Activated T-helper 1 cell treated with anti-CD3 and anti-CD28 coated beads, Interleukin-12 subunit alpha, Interleukin-12 subunit beta, Interleukin-2, Interleukin-4 antibody, amounts not matched to agents 30 ng/mL and 10 ng/mL and 1 ng/mL, durations not matched to agents 14 hours and 24 hours and 36 hours (primary cell): ENCODE measurements at regions not wholly inside any gene's neighbourhood (a gene's known extent, or its start where the extent isn't known, plus 50 kb on each side); places are given as distances from the start of the nearest gene placed in this dataset.

ENCODE experiments used
- DNase-seq: peaks from one replicate; pipeline ENCODE4 v3.0.0; 2021; ENCODE audit warnings: low spot score
- H3K27ac Mint-ChIP-seq: one replicate; pipeline ENCODE4 v1.8.0; 2021; ENCODE audit warnings: mild to moderate bottlenecking, mixed read lengths
- H3K27me3 Mint-ChIP-seq: one replicate; pipeline ENCODE4 v1.8.0; 2022; ENCODE audit warnings: mild to moderate bottlenecking, moderate library complexity, mixed read lengths; ENCODE audit not compliant: insufficient read depth
- H3K36me3 Mint-ChIP-seq: one replicate; pipeline ENCODE4 v1.8.0; 2021; ENCODE audit warnings: low read depth, mixed read lengths
- H3K4me1 Mint-ChIP-seq: one replicate; pipeline ENCODE4 v1.8.0; 2021; ENCODE audit warnings: low read depth, mixed read lengths
- H3K4me3 Mint-ChIP-seq: one replicate; pipeline ENCODE4 v1.8.0; 2021; ENCODE audit warnings: mild to moderate bottlenecking, moderate library complexity, mixed read lengths
- H3K9me3 Mint-ChIP-seq: one replicate; pipeline ENCODE4 v1.8.0; 2021; ENCODE audit warnings: mixed read lengths
- intact Hi-C: fragments of 100-400 bp; cut with micrococcal nuclease; formaldehyde crosslinking; loops from one replicate; pipeline ENCODE4 v1.15.1; 2024

GRCh38 chr3:99396651-99397275, 241.6 kb upstream of the COL8A1 start:
- Mint-ChIP-seq H3K36me3 (no peaks in the 10 kb centered on the region), H3K4me3 (no peak overlapping the region), H3K9me3 (peaks cover 24% of the 10 kb centered on the region), H3K4me1 (no peaks in the 10 kb centered on the region), H3K27me3 (no peaks in the 10 kb centered on the region), H3K27ac (no peak overlapping the region)
- intact Hi-C loops: no loop called here
- DNase-seq: no peak

GRCh38 chr3:99394831-99395778, 243.3 kb upstream of the COL8A1 start:
- Mint-ChIP-seq H3K4me1 (no peaks in the 10 kb centered on the region), H3K9me3 (peaks cover 21% of the 10 kb centered on the region), H3K27ac (no peak overlapping the region), H3K27me3 (no peaks in the 10 kb centered on the region), H3K4me3 (no peak overlapping the region), H3K36me3 (no peaks in the 10 kb centered on the region)
- no peak for DNase-seq
- intact Hi-C loops: no loop called here

GRCh38 chr3:99393961-99394360, 244.4 kb upstream of the COL8A1 start:
- H3K36me3 Mint-ChIP-seq: no peaks in the 10 kb centered on the region
- DNase-seq: no peak
- intact Hi-C loops: no loop called here
- H3K27me3 Mint-ChIP-seq: no peaks in the 10 kb centered on the region
- peaks cover 15% of the 10 kb centered on the region for H3K9me3 Mint-ChIP-seq
- H3K4me1 Mint-ChIP-seq: no peaks in the 10 kb centered on the region
- no peak overlapping the region for H3K4me3 Mint-ChIP-seq
- no peak overlapping the region for H3K27ac Mint-ChIP-seq

GRCh38 chr3:99388780-99389179, 249.6 kb upstream of the COL8A1 start:
- no peaks in the 10 kb centered on the region for H3K36me3 Mint-ChIP-seq
- intact Hi-C loops: no loop called here
- H3K9me3 Mint-ChIP-seq: no peaks in the 10 kb centered on the region
- H3K4me3 Mint-ChIP-seq: no peak overlapping the region
- H3K27ac Mint-ChIP-seq: no peak overlapping the region
- no peaks in the 10 kb centered on the region for H3K4me1 Mint-ChIP-seq
- DNase-seq: no peak
- H3K27me3 Mint-ChIP-seq: no peaks in the 10 kb centered on the region

- no peak overlapping the region for H3K27ac Mint-ChIP-seq
- H3K27me3 Mint-ChIP-seq: no peaks in the 10 kb centered on the region
- H3K4me3 Mint-ChIP-seq: no peak overlapping the region
- no peaks in the 10 kb centered on the region for H3K9me3 Mint-ChIP-seq
- no peak for DNase-seq
- no peaks in the 10 kb centered on the region for H3K4me1 Mint-ChIP-seq
- H3K36me3 Mint-ChIP-seq: no peaks in the 10 kb centered on the region
- intact Hi-C loops: no loop called here
Observed at GRCh38 chr3:99384596-99384995, 253.8 kb upstream of the COL8A1 start.

GRCh38 chr3:99376926-99377325, 261.5 kb upstream of the COL8A1 start:
- H3K9me3 Mint-ChIP-seq: no peaks in the 10 kb centered on the region

GRCh38 chr3:99373846-99374210, 264.6 kb upstream of the COL8A1 start:
- Mint-ChIP-seq H3K9me3 (no peaks in the 10 kb centered on the region), H3K4me1 (no peaks in the 10 kb centered on the region), H3K4me3 (no peak overlapping the region), H3K27me3 (no peaks in the 10 kb centered on the region), H3K27ac (no peak overlapping the region), H3K36me3 (no peaks in the 10 kb centered on the region)
- no peak for DNase-seq
- intact Hi-C loops: no loop called here

More at GRCh38 chr3:99376926-99377325, 261.5 kb upstream of the COL8A1 start:
- DNase-seq: no peak
- intact Hi-C loops: no loop called here
- Mint-ChIP-seq H3K27ac (no peak overlapping the region), H3K27me3 (no peaks in the 10 kb centered on the region), H3K36me3 (no peaks in the 10 kb centered on the region), H3K4me3 (no peak overlapping the region), H3K4me1 (no peaks in the 10 kb centered on the region)

GRCh38 chr3:99373088-99373845, 265.1 kb upstream of the COL8A1 start:
- H3K27me3 Mint-ChIP-seq: no peaks in the 10 kb centered on the region
- H3K4me3 Mint-ChIP-seq: no peak overlapping the region
- intact Hi-C loops: no loop called here
- H3K9me3 Mint-ChIP-seq: no peaks in the 10 kb centered on the region
- no peak for DNase-seq
- no peaks in the 10 kb centered on the region for H3K36me3 Mint-ChIP-seq
- H3K27ac Mint-ChIP-seq: no peak overlapping the region
- H3K4me1 Mint-ChIP-seq: no peaks in the 10 kb centered on the region

GRCh38 chr3:99366663-99367429, 271.5 kb upstream of the COL8A1 start:
- no peaks in the 10 kb centered on the region for H3K4me1 Mint-ChIP-seq
- no peak overlapping the region for H3K4me3 Mint-ChIP-seq
- intact Hi-C loops: no loop called here
- DNase-seq: no peak
- no peaks in the 10 kb centered on the region for H3K9me3 Mint-ChIP-seq
- H3K36me3 Mint-ChIP-seq: no peaks in the 10 kb centered on the region
- H3K27ac Mint-ChIP-seq: no peak overlapping the region
- H3K27me3 Mint-ChIP-seq: no peaks in the 10 kb centered on the region

GRCh38 chr3:99365979-99366378, 272.4 kb upstream of the COL8A1 start:
- no peak for DNase-seq
- H3K27me3 Mint-ChIP-seq: no peaks in the 10 kb centered on the region

GRCh38 chr3:99365396-99365795, 273.0 kb upstream of the COL8A1 start:
- H3K4me1 Mint-ChIP-seq: no peaks in the 10 kb centered on the region
- H3K27ac Mint-ChIP-seq: no peak overlapping the region
- intact Hi-C loops: no loop called here
- H3K36me3 Mint-ChIP-seq: no peaks in the 10 kb centered on the region
- H3K27me3 Mint-ChIP-seq: no peaks in the 10 kb centered on the region
- H3K9me3 Mint-ChIP-seq: no peaks in the 10 kb centered on the region
- DNase-seq: no peak
- no peak overlapping the region for H3K4me3 Mint-ChIP-seq

More at GRCh38 chr3:99365979-99366378, 272.4 kb upstream of the COL8A1 start:
- no peaks in the 10 kb centered on the region for H3K4me1 Mint-ChIP-seq
- H3K27ac Mint-ChIP-seq: no peak overlapping the region
- no peaks in the 10 kb centered on the region for H3K9me3 Mint-ChIP-seq
- intact Hi-C loops: no loop called here
- no peak overlapping the region for H3K4me3 Mint-ChIP-seq
- H3K36me3 Mint-ChIP-seq: no peaks in the 10 kb centered on the region

GRCh38 chr3:99357131-99357530, 281.3 kb upstream of the COL8A1 start:
- Mint-ChIP-seq H3K4me3 (no peak overlapping the region), H3K27me3 (peaks cover 1% of the 10 kb centered on the region)

More at GRCh38 chr3:99357131-99357530, 281.3 kb upstream of the COL8A1 start:
- peaks cover 4% of the 10 kb centered on the region for H3K9me3 Mint-ChIP-seq
- no peak overlapping the region for H3K27ac Mint-ChIP-seq
- no peaks in the 10 kb centered on the region for H3K4me1 Mint-ChIP-seq
- DNase-seq: no peak
- H3K36me3 Mint-ChIP-seq: no peaks in the 10 kb centered on the region
- intact Hi-C loops: no loop called here
